GM04504 (cell line): ENCODE measurements at regions not wholly inside any gene's neighbourhood (a gene's known extent, or its start where the extent isn't known, plus 50 kb on each side); places are given as distances from the start of the nearest gene placed in this dataset.

Experiments used
- DNase-seq: peaks from one replicate; pipeline ENCODE4 v3.0.0-alpha.2; 2012; ENCODE audit warnings: low read depth

- no peak for DNase-seq
Observed at GRCh38 chr6:71396410-71396801, 107.8 kb downstream of the OGFRL1 start.

- no peak for DNase-seq
Observed at GRCh38 chr6:71399279-71399678, 110.7 kb downstream of the OGFRL1 start.

DNA sequence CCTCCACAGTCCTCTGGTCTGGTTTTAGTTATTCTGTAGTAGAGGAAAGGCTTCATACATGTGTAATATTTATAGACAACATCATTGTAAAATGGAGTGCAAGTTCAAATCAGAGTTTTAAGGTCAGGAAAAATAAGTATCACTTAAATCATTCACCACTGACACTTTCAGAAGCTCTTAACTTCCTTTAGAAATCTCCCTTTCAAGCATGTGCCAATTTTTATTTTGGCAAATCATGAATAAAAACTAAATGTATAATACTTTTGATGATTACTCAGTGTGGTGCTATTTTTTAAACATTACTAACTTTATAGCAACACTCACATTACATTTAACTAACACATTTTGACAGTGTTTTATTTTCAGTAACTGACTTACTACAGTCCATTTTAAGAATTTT is 112.2 kb downstream of the OGFRL1 start:
- no peak for DNase-seq

- no peak for DNase-seq
Observed at GRCh38 chr6:71402096-71402495, 113.5 kb downstream of the OGFRL1 start.

DNA sequence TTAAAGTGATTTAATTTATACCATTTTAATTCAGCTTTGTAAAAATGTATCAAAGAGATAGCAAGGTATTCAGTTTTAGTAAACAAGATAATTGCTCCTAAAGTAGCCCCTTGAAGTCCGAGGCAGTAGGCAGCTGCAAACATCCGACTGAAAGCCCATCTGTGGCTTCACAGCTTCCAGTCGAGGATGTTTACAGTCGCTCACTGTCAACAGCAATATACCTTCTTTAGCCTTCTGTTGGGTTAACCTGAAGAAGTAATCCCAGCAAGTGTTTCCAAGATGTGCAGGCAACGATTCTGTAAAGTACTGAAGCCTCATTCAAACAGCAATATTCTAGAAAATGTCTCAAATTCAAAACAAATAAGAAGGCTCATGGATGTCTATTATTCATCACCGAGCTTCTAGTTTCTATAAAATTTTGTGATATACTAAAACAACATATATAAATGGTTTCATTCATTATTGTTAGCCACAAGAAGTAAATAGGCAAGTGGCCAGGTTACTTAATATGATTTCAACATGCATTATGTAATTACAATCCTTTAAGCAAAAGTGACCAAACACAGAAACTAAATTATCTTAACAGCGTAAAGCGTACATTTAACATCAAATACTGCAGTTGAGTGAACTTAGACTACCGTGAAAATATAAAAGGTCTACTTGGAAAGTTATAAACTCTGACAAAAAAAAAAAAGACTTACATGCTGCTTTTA is 115.0 kb downstream of the OGFRL1 start:
- no peak for DNase-seq

DNA sequence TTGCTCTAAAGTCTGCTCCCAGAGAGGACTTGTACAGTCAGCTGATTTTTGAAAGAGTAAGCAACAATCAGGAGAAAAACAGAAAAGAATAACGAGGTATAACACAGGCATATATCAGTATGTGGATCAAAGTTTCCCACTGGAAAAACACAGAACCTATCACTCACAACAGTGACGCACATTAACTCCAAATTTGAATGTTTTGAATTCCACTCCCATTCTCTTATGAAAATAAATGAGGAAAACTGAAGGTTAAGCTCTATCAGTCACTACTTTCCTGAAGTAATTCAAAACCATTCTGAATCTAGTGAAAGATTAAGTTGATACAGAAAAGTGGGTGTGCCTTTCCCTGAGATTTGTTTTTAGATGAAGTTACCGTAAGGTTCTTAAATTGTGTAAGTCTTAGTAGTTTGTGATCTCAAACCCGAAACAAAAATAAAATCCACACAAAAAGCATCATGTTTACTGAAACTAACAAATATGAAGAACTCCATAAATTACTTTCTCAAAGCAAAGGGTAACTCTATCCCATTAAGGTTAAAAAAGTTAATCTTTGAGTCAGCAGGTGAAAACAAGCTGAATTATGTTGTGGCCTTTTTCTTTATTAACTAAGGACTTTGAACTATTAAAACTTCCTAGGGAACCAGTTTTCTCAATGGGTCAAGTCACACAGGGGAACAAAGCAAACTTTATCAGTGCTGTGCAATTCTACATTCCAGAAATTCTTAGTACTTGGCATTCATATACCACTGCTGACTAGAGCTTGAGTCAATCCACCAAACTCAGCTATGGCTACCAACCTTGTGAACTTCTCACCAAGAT is 115.7 kb downstream of the OGFRL1 start:
- no peak for DNase-seq

- no peak for DNase-seq
Observed at GRCh38 chr6:71404967-71405278, 116.3 kb downstream of the OGFRL1 start.

- no peak for DNase-seq
Observed at GRCh38 chr6:71405416-71405815, 116.8 kb downstream of the OGFRL1 start.

DNA sequence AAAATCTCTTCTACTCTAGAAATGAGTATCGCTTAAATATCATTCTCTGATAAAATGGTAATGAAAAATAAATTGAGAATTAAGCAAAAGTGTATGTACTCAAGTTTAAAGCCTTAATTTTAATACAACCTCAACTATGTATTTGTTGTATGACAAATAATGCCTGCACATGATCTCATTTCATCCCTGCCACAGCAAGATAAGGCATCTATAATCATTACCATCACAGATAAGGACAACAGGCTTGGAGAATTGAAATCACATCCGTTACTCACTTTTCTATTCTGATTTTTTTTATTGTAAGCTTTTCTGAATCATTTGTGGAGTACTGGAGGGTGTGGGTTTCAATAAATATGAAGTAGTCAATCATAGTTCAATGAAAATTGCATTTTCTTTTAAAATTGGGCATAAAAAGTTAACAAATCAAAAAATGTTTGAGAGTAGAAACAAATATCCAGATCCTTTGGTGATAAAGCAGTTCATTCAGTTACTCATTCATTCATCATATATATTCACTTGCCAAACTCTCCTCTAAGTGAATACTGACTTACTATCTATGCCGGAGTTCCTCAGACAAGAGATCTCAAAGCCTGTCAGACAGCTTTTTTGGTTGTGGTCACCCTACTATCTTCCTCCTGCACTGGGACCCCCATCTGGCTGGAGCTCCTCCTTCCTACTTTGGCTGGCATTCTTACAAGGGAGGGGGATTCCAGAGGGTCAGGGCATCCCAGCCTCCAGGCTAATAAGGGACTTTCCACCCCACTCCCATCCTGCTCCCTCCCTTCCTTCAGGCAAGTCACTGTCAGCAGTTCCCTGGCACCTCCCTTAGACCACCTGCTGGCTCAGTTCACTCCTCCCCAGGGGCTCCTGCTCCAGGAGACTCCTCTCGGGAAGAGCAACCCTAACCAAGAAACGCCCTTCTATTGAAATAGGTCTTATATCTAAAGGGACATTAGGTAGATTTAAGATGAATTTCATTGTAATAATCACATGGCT is 118.6 kb downstream of the OGFRL1 start:
- no peak for DNase-seq

DNA sequence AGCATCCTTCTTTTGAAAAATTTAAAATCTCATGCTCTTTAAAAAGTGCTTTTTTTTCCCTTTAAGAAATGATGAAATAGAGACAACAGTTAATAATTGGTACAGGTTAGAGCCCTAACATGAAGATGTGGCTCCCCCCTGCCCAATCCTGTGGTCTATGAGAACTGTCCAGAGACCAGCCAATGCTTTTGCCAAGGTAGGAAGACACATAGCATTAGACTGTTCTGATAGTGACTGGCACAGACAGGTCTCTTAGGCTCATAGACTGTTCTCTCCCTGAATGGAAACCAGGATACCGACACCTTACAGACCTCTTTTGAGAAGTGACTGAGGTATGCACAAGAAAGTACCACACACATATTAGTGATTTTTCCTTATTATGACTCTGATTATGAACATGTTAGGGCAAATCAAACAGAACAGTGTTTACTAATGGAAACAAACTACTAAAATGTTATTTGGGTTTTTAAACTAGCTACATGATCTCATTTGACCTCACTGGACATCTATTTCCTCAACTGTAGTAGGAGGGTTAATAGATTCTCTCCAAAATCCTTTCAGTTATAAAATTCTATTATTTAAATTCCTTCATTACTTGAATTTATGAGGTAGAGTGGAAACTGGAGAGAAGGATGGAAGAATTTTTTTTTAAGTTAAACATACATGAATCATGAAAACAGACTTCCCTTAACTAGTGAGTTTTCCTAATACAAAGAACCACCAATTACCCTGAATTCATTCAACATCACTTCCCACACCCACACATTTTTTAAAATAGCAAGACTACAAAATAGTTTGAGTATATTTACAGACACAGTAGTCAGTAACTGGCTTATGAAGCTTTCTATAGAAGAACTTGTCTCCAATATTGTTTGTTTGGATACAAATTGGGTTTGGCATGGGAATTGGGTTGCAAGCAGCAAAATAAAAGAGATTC is 120.4 kb downstream of the OGFRL1 start:
- no peak for DNase-seq

GRCh38 chr6:71410164-71410566 is 121.6 kb downstream of the OGFRL1 start:
- no peak for DNase-seq

- no peak for DNase-seq
Observed at GRCh38 chr6:71410681-71411080, 122.1 kb downstream of the OGFRL1 start.

DNA sequence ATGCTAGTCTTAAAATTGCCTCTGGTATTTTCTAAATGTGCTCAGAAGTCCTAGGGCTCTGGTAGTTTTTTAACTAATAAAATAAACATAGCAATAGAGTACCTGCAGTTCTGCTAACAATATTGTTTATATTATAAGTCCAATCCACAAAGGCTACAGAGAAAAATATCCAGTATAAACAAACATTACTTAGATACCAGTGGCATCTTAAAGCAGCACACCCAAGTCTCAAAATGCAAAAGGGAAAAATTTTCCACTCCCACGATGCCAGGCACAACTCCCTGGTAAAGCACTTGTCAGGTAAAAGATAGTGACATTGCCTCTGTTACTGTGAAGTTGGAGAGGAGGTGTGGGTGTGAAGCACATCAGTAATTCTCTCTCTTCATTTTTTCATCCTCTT is 123.3 kb downstream of the OGFRL1 start:
- DNase-seq: no peak

DNA sequence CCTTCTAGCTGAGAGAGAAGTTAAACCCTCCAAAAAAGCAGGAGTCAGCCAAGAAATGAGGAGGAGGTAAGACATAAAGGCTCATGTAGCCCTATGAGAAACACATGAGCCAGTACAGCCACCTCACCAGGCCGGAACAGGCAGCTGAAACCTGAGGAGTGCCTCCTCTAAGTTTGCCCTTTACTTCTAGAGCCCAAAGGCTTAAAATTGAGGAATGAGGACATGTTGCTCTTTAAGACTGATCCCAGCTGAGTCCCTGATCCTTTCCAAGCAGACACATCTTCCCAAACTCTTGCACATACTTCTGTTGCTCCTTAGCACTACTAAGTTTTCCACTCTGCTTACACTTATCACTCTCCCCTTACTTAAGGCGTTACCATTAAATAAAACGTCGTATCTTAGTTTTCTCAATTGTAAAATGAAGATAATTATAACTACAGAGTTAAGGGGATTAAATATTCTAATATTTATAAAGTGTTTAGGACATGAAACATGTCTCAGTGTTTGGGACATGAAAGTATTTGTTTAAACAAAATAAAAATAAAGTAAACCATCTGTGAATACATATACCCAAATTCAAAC is 124.0 kb downstream of the OGFRL1 start:
- no peak for DNase-seq

DNA sequence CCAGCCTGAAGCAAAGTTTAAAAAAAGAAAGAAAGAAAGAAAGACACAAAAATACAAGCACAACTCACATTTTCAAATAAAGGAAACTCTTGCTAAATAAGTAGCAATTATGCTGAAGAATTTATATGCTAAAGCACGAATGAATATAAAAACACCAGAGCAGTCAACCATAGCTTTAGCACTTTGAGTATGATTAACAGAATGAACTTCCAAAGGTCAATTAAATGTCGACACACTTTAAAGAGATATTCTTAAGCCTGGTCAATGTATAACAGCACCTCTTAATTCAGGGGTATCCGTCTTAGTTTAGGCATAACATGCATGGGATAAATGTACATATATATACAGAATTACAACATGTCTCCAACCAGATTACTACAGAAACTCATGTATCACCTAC is 125.9 kb downstream of the OGFRL1 start:
- DNase-seq: no peak

- DNase-seq: peak; percentile 2
Observed at GRCh38 chr6:71419217-71420094, 130.8 kb downstream of the OGFRL1 start.

GRCh38 chr6:71420095-71420692 is 131.6 kb downstream of the OGFRL1 start:
- DNase-seq: peak; percentile 26

DNA sequence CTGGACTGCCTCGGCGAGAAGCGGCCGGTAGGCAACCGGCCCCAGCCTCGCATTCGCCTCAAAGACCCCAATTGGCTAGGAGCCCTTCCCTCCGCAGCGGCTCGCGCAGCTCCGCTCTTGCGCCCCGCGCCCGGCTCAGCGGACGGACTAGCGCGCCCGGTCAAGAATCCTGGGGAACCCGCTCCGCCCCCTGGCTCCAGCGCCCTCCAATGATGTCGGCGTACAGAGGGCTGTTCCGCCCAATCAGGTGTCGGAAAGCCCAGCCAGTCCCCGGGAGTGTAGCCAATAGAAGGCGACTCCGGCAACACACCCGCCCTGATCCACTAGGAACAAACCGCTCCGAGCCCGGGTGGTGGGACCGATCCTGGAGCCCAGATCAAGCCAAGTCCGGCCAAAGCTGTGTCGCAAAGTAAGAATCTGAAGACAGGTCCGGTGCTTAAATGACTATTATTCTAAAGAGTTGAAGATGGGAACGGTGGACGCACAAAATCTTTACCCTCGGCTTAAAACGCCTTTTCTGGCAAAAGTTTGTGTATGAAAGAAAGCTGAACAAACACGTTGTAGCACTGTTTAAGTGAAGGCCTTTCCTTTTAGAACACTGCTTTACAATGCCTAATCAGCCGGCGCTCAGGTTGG is 132.2 kb downstream of the OGFRL1 start:
- peak; percentile 93 for DNase-seq

DNA sequence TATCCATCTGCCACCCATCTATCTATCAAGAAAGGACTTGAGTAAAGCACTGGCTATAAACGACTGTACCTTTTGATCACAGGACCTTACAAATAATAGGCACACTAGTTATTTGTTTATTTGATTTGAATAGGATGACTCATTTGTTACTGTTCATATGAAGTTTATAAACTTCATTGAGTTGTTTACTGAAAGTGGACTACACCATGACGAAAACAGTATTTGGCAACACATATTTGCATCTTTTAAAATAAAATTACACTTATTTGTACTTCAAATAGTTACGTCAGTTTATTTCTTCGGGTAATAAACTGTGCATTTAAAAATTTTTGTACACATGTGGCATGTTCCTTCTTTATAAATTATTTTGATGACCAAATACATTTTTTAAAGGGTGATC is 133.0 kb downstream of the OGFRL1 start:
- DNase-seq: no peak
